AG04450 (cell line): ENCODE measurements at regions not wholly inside any gene's neighbourhood (a gene's known extent, or its start where the extent isn't known, plus 50 kb on each side); places are given as distances from the start of the nearest gene placed in this dataset.

Experiments
- CTCF ChIA-PET: fragments of 300-600, 350-600 bp; formaldehyde crosslinking; extraction: SDS; loops from one replicate; lab custom pipeline; 2022; ENCODE audit warnings: antibody characterized with exemption, inconsistent platforms; lab: Charles Lee
- POLR2A ChIA-PET: fragments of 350-600 bp; formaldehyde crosslinking; extraction: SDS; loops from one replicate; lab custom pipeline; 2021; ENCODE audit warnings: antibody characterized with exemption, inconsistent platforms; lab: Yijun Ruan, JAX
- DNase-seq: peaks from one replicate; pipeline ENCODE4 v3.0.0-alpha.2; 2011; ENCODE audit warnings: low read depth, low spot score
- H3K27ac ChIP-seq: one replicate; pipeline ENCODE4 v1.5.1; 2012; ENCODE audit warnings: low read depth, low read length, control low read depth
- H3K27me3 ChIP-seq: one replicate; pipeline ENCODE4 v1.6.0; 2012; ENCODE audit warnings: low read length; ENCODE audit not compliant: control insufficient read depth, insufficient read depth
- H3K4me3 ChIP-seq: 2 replicates; pipeline ENCODE4 v1.5.1; 2011; ENCODE audit warnings: mild to moderate bottlenecking, low read depth, low read length, control low read depth
- H3K9me3 ChIP-seq: 2 replicates; pipeline ENCODE4 v1.5.1; 2012; ENCODE audit warnings: low read length; ENCODE audit not compliant: control insufficient read depth, insufficient read depth
- CTCF ChIP-seq: IDR thresholded peaks from 2 replicates; pipeline ENCODE4 v1.5.1; 2011; ENCODE audit warnings: low read depth, low read length, control low read depth, inconsistent platforms

- Histone ChIP-seq H3K27me3 (no peaks in the 10 kb centered on the region), H3K9me3 (peaks cover 11% of the 10 kb centered on the region), H3K4me3 (no peak overlapping the region), H3K27ac (no peak overlapping the region)
- no peak for DNase-seq
- no peak for TF ChIP-seq CTCF
- ChIA-PET POLR2A (no interaction called here), CTCF (interaction anchor here (0.9 kb wide), 1 partner anchor 39 kb away, joined by 3 read pairs; no protein-coding TSS in a partner anchor)
These were observed 173.7 kb downstream of the LYPLAL1 start for GRCh38 chr1:219347376-219347775.

GRCh38 chr1:219345953-219346352 lies 172.3 kb downstream of the LYPLAL1 start:
- ChIA-PET POLR2A (no interaction called here), CTCF (no interaction called here)
- Histone ChIP-seq H3K9me3 (peaks cover 11% of the 10 kb centered on the region; the same call in 1 of the 2 replicates), H3K4me3 (no peak overlapping the region), H3K27ac (no peak overlapping the region), H3K27me3 (no peaks in the 10 kb centered on the region)
- DNase-seq: no peak
- TF ChIP-seq CTCF: no peak

- POLR2A ChIA-PET: no interaction called here
These were observed 169.2 kb downstream of the LYPLAL1 start for GRCh38 chr1:219342836-219343235.

GRCh38 chr1:219340796-219341195 lies 167.1 kb downstream of the LYPLAL1 start:
- Histone ChIP-seq H3K4me3 (no peak overlapping the region), H3K27me3 (no peaks in the 10 kb centered on the region), H3K27ac (no peak overlapping the region), H3K9me3 (peaks cover 4% of the 10 kb centered on the region; the same call in 1 of the 2 replicates)
- CTCF ChIA-PET: no interaction called here
- POLR2A ChIA-PET: no interaction called here
- peak; percentile 10 for DNase-seq
- no peak for TF ChIP-seq CTCF

More at GRCh38 chr1:219342836-219343235, 169.2 kb downstream of the LYPLAL1 start:
- DNase-seq: no peak
- H3K4me3 ChIP-seq: no peak overlapping the region
- CTCF ChIA-PET: interaction anchor here (0.6 to 1.4 kb wide), 3 partner anchors 43 to 318 kb away, joined by 3 to 4 read pairs (median 3); no protein-coding TSS in a partner anchor
- no peak overlapping the region for H3K27ac ChIP-seq
- no peaks in the 10 kb centered on the region for H3K27me3 ChIP-seq
- peaks cover 11% of the 10 kb centered on the region; the same call in 1 of the 2 replicates for H3K9me3 ChIP-seq
- TF ChIP-seq CTCF: no peak

- no peaks in the 10 kb centered on the region for H3K9me3 ChIP-seq
- ChIA-PET CTCF (interaction anchor here (0.6 to 1.0 kb wide), 3 partner anchors 14 to 118 kb away, joined by 3 read pairs; no protein-coding TSS in a partner anchor), POLR2A (interaction anchor here (1.2 kb wide), 1 partner anchor 15 kb away, joined by 3 read pairs; no protein-coding TSS in a partner anchor)
- no peak overlapping the region for H3K27ac ChIP-seq
- no peak for TF ChIP-seq CTCF
- no peak for DNase-seq
- no peak overlapping the region for H3K4me3 ChIP-seq
- no peaks in the 10 kb centered on the region for H3K27me3 ChIP-seq
These were observed 165.8 kb downstream of the LYPLAL1 start for GRCh38 chr1:219339466-219339865.
